ENCODE measurements at regions not wholly inside any gene's neighbourhood (a gene's known extent, or its start where the extent isn't known, plus 50 kb on each side); places are given as distances from the start of the nearest gene placed in this dataset.

DNA sequence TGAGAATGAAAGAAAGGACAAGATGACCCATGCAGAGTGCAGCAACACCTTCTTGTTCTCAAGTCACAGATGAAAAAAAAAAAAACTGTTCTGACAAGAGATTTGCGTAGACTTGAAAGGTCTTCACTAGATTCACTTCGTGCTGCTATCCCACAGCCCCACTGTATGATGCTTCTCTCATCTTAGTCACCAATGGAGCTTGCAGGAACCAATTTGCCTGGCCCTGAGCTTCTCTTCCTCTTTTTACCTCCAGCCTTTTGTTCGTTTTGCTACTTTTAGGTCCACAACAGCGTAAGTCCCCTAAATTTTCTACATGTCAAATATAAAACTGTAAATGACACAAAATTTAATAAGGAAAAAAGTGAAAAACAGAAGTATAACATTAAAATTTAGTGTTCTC, 107.9 kb upstream of the NAP1L1 start:
- Histone ChIP-seq H3K36me3 (ENCODE audit: insufficient read depth, insufficient read length, low read length) (no peaks in the 10 kb centered on the region), H3K4me3 (ENCODE audit: insufficient read length, low read depth) (no peak overlapping the region), H3K9ac (ENCODE audit: insufficient read length, low read depth) (no peak overlapping the region), H3K4me1 (ENCODE audit: insufficient read depth, insufficient read length) (no peaks in the 10 kb centered on the region), H3K27me3 (ENCODE audit: insufficient read depth, insufficient read length) (no peaks in the 10 kb centered on the region), H3K9me3 (ENCODE audit: insufficient read depth, low read length) (0 out of 2 replicates have a peak, but pooled peaks cover 3% of the 10 kb centered on the region)
- TF ChIP-seq YY1 (IDR thresholded peaks at IDR 0.05; ENCODE audit: insufficient read depth, insufficient read length) = no peak
- TF ChIP-seq SUZ12 (IDR thresholded peaks at IDR 0.05; ENCODE audit: extremely low read depth, insufficient read depth, insufficient read length) = no peak
- TF ChIP-seq ZNF274 (IDR thresholded peaks at IDR 0.05; ENCODE audit: low read depth, low read length) = no peak
- DNase-seq (ENCODE audit: low read depth, low spot score) = no peak

DNA sequence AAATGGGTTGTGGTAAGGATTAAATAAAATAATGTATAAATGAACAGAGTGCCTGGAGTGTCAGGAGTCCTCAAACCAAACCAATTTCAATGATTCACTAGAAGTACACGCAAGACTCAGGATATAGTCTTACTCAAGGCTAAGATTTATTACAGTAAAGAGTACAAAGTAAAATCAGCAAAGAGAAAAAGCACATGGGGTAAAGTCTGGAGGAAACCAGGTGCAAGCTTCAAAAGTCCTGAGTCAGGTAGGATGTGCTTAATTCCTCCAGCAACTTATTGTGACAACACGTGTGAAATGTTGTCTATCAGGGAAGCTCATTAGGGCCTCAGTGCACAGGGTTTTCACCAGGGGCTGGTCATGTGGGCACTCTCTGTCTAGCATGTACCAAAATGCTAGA, 105.8 kb upstream of the NAP1L1 start:
- Histone ChIP-seq H3K36me3 (ENCODE audit: insufficient read depth, insufficient read length, low read length) (no peaks in the 10 kb centered on the region), H3K9me3 (ENCODE audit: insufficient read depth, low read length) (no peaks in the 10 kb centered on the region), H3K9ac (ENCODE audit: insufficient read length, low read depth) (no peak overlapping the region), H3K27me3 (ENCODE audit: insufficient read depth, insufficient read length) (no peaks in the 10 kb centered on the region), H3K4me1 (ENCODE audit: insufficient read depth, insufficient read length) (no peaks in the 10 kb centered on the region), H3K4me3 (ENCODE audit: insufficient read length, low read depth) (no peak overlapping the region)
- no peak for DNase-seq (ENCODE audit: low read depth, low spot score)
- TF ChIP-seq YY1 (IDR thresholded peaks at IDR 0.05; ENCODE audit: insufficient read depth, insufficient read length) (no peak), ZNF274 (IDR thresholded peaks at IDR 0.05; ENCODE audit: low read depth, low read length) (no peak), SUZ12 (IDR thresholded peaks at IDR 0.05; ENCODE audit: extremely low read depth, insufficient read depth, insufficient read length) (no peak)

DNA sequence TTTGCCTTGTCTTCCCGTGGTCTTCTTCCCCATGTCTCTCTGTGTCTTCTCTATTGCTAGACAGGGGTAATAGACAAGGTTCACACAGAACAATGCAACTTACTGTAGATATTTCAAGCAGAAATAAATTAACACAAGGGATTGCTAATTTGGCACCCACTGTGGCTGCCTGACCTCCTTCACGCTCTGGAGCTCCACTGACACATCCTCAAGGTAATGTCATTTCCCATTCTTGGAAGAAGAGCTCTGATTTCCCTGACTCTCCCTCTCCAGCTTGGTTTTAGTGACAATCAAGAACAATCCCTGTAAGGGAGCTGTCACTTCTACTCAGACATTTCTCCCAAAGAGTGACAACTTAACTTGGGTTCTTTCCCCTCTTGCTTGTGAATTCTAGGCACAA, 105.4 kb upstream of the NAP1L1 start:
- H3K36me3 ChIP-seq (ENCODE audit: insufficient read depth, insufficient read length, low read length) = no peaks in the 10 kb centered on the region
- no peak overlapping the region for H3K9ac ChIP-seq (ENCODE audit: insufficient read length, low read depth)
- TF ChIP-seq ZNF274 (IDR thresholded peaks at IDR 0.05; ENCODE audit: low read depth, low read length) = no peak
- no peak for TF ChIP-seq YY1 (IDR thresholded peaks at IDR 0.05; ENCODE audit: insufficient read depth, insufficient read length)
- TF ChIP-seq SUZ12 (IDR thresholded peaks at IDR 0.05; ENCODE audit: extremely low read depth, insufficient read depth, insufficient read length) = no peak
- H3K4me3 ChIP-seq (ENCODE audit: insufficient read length, low read depth) = no peak overlapping the region
- H3K27me3 ChIP-seq (ENCODE audit: insufficient read depth, insufficient read length) = no peaks in the 10 kb centered on the region
- no peaks in the 10 kb centered on the region for H3K4me1 ChIP-seq (ENCODE audit: insufficient read depth, insufficient read length)
- no peaks in the 10 kb centered on the region for H3K9me3 ChIP-seq (ENCODE audit: insufficient read depth, low read length)
- DNase-seq (ENCODE audit: low read depth, low spot score) = no peak

DNA sequence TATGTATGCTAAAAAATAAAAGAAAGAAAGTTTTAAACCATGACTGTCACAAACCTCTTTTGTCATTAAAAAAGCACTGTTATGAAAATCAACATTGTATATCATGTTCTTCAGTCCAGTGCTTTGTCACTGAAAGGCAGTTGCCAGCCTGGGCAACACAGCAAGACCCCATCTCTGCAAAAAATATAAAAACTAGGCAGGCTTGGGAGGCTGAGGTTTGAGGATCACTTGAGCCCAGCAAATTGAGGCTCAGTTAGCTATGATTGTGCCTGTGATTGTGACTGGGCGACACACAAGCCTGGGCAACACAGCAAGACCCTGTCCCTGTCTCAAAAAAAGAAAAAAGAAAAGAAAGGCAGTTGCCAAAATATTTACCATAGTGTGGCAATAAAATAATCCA, 102.7 kb upstream of the NAP1L1 start:
- DNase-seq (ENCODE audit: low read depth, low spot score) = no peak
- no peaks in the 10 kb centered on the region for H3K36me3 ChIP-seq (ENCODE audit: insufficient read depth, insufficient read length, low read length)
- H3K4me1 ChIP-seq (ENCODE audit: insufficient read depth, insufficient read length) = no peaks in the 10 kb centered on the region
- H3K9ac ChIP-seq (ENCODE audit: insufficient read length, low read depth) = no peak overlapping the region
- H3K27me3 ChIP-seq (ENCODE audit: insufficient read depth, insufficient read length) = no peaks in the 10 kb centered on the region
- no peak overlapping the region for H3K4me3 ChIP-seq (ENCODE audit: insufficient read length, low read depth)
- H3K9me3 ChIP-seq (ENCODE audit: insufficient read depth, low read length) = no peaks in the 10 kb centered on the region
- TF ChIP-seq SUZ12 (IDR thresholded peaks at IDR 0.05; ENCODE audit: extremely low read depth, insufficient read depth, insufficient read length) = no peak
- no peak for TF ChIP-seq YY1 (IDR thresholded peaks at IDR 0.05; ENCODE audit: insufficient read depth, insufficient read length)
- no peak for TF ChIP-seq ZNF274 (IDR thresholded peaks at IDR 0.05; ENCODE audit: low read depth, low read length)

DNA sequence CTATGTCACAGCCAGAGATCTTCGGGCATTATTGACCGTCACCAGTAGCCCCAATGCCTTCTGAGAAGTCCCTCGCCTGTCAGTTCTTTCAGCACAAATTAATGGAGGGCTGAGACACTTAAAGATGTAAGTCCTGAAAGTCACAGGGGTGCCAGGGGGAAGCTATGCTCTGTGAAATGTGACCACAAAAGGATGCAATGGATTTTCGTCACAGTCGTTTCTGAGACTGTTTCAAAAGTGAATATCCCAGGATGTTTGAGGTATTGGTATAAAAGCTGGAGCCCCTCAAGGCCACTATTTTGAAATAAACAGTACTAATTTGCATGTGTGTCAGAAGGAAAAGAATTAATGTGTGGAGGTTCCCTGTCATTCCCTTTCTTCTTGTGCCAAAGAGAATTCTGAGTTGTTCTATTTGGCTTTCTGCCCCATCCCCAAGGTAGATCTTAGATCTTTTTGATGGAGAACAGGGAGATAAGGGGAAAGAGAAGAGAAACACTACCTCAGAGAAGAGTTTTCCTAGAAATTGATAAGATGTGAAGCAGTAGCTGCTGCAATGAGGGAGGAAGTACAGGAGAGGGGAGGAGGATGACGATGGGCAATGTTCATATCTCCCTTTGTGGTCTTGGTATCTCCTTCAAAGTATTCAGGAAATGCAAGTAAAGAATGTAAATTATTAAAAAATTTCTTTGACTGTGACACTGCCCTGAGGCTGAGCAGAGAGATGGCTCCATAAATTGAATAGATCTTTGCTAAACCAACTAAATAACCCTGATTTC, 101.8 kb upstream of the NAP1L1 start:
- TF ChIP-seq ZNF274 (IDR thresholded peaks at IDR 0.05; ENCODE audit: low read depth, low read length) = no peak
- no peak overlapping the region for H3K4me3 ChIP-seq (ENCODE audit: insufficient read length, low read depth)
- H3K9ac ChIP-seq (ENCODE audit: insufficient read length, low read depth) = no peak overlapping the region
- H3K36me3 ChIP-seq (ENCODE audit: insufficient read depth, insufficient read length, low read length) = no peaks in the 10 kb centered on the region
- no peaks in the 10 kb centered on the region for H3K27me3 ChIP-seq (ENCODE audit: insufficient read depth, insufficient read length)
- H3K9me3 ChIP-seq (ENCODE audit: insufficient read depth, low read length) = no peaks in the 10 kb centered on the region
- no peaks in the 10 kb centered on the region for H3K4me1 ChIP-seq (ENCODE audit: insufficient read depth, insufficient read length)
- DNase-seq (ENCODE audit: low read depth, low spot score) = no peak

DNA sequence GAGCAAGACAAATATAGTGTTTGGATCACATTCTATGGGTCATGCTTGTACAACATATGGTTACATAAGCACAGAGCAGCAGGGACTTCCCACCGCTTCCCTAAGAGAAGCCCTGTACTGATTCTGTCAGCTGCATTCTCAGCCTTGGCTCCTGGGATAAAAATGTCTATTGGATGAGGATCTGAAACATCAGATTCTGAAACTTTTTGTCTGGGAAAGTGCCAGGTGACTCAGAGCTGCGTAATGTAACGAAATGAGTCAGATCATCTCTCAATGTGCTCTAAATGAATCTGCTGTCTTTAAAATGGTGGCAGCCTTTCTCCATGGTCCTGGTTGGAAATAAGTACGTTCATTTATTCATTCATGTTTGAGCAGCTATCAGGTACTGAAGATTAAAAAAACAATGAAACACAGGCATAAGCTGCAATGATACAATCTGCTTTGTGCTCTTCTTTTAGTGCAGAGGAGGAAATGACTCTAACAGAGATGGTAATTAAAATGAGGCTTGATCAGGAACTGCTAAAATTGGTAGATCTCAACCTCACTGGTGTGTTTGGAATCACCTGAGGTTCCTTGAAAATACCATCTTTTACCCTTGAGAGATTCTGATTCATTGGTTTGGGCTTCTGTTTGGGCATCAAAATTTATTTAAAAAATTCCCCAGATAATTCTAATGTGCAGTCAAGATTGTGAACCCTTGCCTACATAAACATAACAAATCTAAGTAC, 99.1 kb upstream of the NAP1L1 start:
- no peak overlapping the region for H3K9ac ChIP-seq (ENCODE audit: insufficient read length, low read depth)

More for the DNA sequence above, 99.1 kb upstream of the NAP1L1 start:
- H3K9me3 ChIP-seq (ENCODE audit: insufficient read depth, low read length) = no peaks in the 10 kb centered on the region
- H3K36me3 ChIP-seq (ENCODE audit: insufficient read depth, insufficient read length, low read length) = no peaks in the 10 kb centered on the region
- DNase-seq (ENCODE audit: low read depth, low spot score) = no peak
- no peaks in the 10 kb centered on the region for H3K27me3 ChIP-seq (ENCODE audit: insufficient read depth, insufficient read length)
- H3K4me1 ChIP-seq (ENCODE audit: insufficient read depth, insufficient read length) = no peaks in the 10 kb centered on the region
- H3K4me3 ChIP-seq (ENCODE audit: insufficient read length, low read depth) = no peak overlapping the region
- no peak for TF ChIP-seq ZNF274 (IDR thresholded peaks at IDR 0.05; ENCODE audit: low read depth, low read length)
- no peak for TF ChIP-seq YY1 (IDR thresholded peaks at IDR 0.05; ENCODE audit: insufficient read depth, insufficient read length)
- TF ChIP-seq SUZ12 (IDR thresholded peaks at IDR 0.05; ENCODE audit: extremely low read depth, insufficient read depth, insufficient read length) = no peak

Data from NT2/D1 (cell line).